ENCODE measurements at regions not wholly inside any gene's neighbourhood (a gene's known extent, or its start where the extent isn't known, plus 50 kb on each side); places are given as distances from the start of the nearest gene placed in this dataset.
"Not testable (repeated sequence)": the region's sequence is repeated elsewhere in the genome, so short reads cannot be mapped to it uniquely, and the experiment has no call there.

DNA sequence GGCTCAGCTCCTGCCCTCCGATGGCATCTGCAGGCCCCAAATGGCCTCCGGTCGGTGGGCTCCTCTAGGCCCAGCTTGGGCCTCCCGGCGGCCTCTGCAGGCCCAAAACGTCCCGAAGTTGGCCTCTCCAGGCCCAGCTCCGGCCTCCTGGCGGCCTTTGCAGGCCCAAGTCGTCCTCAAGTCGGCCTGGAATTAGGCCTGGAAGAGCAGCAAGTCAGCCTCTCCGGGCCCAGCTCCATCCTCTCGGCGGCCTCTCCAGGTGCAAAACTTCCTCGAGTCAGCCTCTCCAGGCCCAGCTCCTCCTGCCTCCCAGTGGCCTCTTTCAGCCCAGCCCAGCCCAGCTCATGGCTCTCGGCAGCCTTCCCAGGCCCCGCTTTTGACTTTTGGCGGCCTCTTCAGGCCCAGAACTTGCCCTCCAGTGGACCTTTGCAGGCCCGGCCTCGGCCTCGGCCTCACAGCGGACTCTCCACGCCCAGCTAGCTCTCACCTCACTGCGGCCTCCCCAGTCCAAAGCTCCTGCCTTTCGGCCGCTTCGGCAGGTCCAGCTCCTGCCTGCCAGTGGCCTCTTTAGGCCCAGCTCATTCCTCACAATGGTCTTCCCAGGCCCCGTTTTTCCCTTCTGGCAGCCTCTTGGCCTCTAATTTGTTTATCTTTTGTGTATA, 357.3 kb downstream of the ZNF37A start:
- POLR2A ChIA-PET, CTCF ChIA-PET: not testable (repeated sequence)
